ENCODE measurements at regions not wholly inside any gene's neighbourhood (a gene's known extent, or its start where the extent isn't known, plus 50 kb on each side); places are given as distances from the start of the nearest gene placed in this dataset.
"Not testable (repeated sequence)": the region's sequence is repeated elsewhere in the genome, so short reads cannot be mapped to it uniquely, and the experiment has no call there.

DNA sequence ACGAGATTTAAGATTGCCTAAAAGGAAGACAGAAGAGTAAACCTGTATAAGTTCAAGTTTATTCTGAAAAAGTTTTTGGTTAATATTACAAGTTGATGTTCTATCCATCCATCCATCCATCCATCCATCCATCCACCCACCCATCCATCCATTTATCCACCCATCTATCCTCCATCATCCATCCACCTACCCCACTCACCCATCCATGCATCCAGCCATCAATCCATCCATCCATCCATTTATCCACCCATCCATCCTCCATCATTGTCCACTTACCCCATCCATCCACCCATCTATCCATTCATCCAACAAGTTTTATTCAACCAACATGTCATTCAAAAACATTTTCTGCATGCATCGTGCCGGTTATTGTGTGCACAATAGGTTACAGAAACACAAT, 89.3 kb downstream of the ZBTB18 start:
- Mint-ChIP-seq H3K27ac (no peak overlapping the region), H3K9me3 (no peaks in the 10 kb centered on the region), H3K27me3 (no peaks in the 10 kb centered on the region), H3K4me3 (no peak overlapping the region), H3K36me3 (ENCODE audit: low read depth) (no peaks in the 10 kb centered on the region), H3K4me1 (peaks cover 11% of the 10 kb centered on the region)
- no peak for DNase-seq
- POLR2A ChIA-PET: no interaction called here
- CTCF ChIA-PET: no interaction called here

DNA sequence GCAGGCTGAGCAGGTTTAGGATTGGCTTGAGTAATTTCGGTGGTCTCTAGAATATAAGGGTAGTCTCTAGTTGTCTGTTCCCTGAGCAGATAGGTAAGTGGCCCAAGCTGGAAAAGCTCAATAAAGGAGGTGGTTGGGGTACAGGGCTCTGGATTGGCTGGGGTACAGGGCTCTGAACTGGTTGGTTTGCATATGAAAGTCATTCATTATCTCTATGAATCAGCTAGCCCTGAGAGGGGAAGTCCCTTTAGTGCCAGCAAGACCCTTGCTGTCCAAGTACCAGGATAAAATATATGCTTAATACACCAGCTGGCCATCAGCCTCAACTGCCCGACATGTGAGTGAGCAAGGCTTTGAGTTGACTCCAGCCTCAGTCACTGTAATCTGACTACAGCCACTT, 93.0 kb downstream of the ZBTB18 start:
- Mint-ChIP-seq H3K4me3 (no peak overlapping the region), H3K9me3 (no peaks in the 10 kb centered on the region), H3K36me3 (ENCODE audit: low read depth) (no peaks in the 10 kb centered on the region), H3K27me3 (no peaks in the 10 kb centered on the region), H3K4me1 (no peaks in the 10 kb centered on the region), H3K27ac (no peak overlapping the region)
- ChIA-PET CTCF (no interaction called here), POLR2A (no interaction called here)
- no peak for DNase-seq

DNA sequence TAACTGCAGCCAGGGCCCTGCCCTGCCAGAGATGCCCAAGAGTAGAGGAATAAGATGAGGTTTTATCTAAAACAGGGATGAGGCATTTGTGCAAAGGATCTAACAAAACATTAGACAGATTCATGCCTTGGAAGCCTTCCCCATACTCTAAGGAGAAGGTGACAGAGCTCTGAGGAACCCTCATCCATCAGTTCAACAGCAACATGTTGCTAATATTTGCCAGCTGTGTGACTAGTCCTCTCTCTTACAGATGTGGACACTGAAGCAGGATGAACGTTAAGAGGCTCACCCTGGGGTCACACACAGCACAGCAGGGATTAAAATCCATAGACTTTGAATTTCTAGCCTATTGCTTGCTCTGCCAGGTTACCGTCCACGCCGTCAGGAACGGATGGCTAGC, 99.0 kb downstream of the ZBTB18 start:
- Mint-ChIP-seq H3K36me3 (ENCODE audit: low read depth) (no peaks in the 10 kb centered on the region), H3K4me1 (no peaks in the 10 kb centered on the region), H3K9me3 (no peaks in the 10 kb centered on the region), H3K27me3 (peaks cover 4% of the 10 kb centered on the region), H3K27ac (no peak overlapping the region), H3K4me3 (no peak overlapping the region)
- ChIA-PET CTCF (no interaction called here), POLR2A (no interaction called here)
- no peak for DNase-seq

DNA sequence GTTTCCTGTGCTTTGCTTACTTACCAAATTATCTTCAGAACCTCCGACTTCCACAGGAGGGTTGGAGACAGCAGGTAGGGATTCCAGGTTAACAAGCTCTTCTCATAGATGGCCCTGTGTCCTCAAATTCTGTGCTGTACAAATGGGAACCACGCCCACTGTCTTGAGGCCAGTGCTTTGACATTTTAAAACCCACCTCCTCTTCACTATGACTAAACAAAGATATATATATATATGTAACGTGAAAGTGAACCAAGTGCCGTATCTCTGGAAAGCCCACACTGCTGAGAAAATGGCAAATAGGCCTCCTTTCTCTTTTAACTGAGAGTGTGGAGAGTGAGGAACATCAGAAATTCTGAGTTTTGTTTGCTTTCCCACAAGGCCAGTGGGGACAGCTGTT, 99.6 kb downstream of the ZBTB18 start:
- Mint-ChIP-seq H3K27me3 (peaks cover 4% of the 10 kb centered on the region), H3K27ac (no peak overlapping the region), H3K4me1 (no peaks in the 10 kb centered on the region), H3K36me3 (ENCODE audit: low read depth) (no peaks in the 10 kb centered on the region), H3K9me3 (no peaks in the 10 kb centered on the region), H3K4me3 (no peak overlapping the region)
- ChIA-PET POLR2A (no interaction called here), CTCF (no interaction called here)
- DNase-seq: no peak

DNA sequence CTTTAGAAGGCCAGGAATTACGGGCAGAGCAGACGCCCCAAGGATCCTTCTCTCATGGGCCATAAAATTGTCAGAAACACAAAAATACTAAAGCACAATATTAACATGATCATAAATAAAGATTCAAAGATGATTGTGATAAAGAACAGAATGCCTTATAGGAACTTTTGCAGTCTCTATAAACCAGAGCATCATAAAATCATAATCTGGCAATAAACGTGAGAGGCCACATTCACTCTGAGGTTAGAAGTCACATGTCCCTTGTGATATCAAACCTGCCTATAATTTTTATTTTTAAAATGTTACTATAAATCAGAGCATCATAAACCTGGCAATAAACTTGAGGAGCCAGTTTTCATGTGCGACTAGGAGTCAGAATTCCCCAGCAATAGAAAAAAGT, 100.5 kb downstream of the ZBTB18 start:
- H3K4me3 Mint-ChIP-seq: no peak overlapping the region

DNA sequence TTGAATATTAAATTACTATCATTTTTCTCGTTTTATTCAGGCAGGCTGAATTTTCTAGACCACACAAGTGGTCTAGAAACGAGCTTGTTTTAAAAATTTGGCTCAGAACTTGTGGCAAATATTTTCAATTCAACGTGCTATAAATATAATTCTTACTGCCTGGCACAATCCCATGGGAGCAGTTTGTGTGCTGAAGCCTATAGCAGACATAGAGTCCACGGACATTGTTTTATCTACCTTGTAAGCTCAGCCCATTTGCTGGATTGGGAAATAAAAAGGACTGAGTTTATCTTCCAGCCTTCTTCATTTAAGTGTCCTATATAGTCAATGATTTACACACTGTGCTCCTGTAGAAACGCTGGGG, 103.4 kb downstream of the ZBTB18 start:
- H3K36me3 Mint-ChIP-seq (ENCODE audit: low read depth): no peaks in the 10 kb centered on the region
- peaks cover 4% of the 10 kb centered on the region for H3K27me3 Mint-ChIP-seq
- no peak overlapping the region for H3K27ac Mint-ChIP-seq
- no peak for DNase-seq
- no peak overlapping the region for H3K4me3 Mint-ChIP-seq
- H3K9me3 Mint-ChIP-seq: no peaks in the 10 kb centered on the region
- H3K4me1 Mint-ChIP-seq: no peaks in the 10 kb centered on the region
- ChIA-PET POLR2A (no interaction called here), CTCF (no interaction called here)

More for the DNA sequence above, 100.5 kb downstream of the ZBTB18 start:
- H3K9me3 Mint-ChIP-seq: no peaks in the 10 kb centered on the region
- no peaks in the 10 kb centered on the region for H3K36me3 Mint-ChIP-seq (ENCODE audit: low read depth)
- ChIA-PET POLR2A (no interaction called here), CTCF (no interaction called here)
- no peak for DNase-seq
- no peaks in the 10 kb centered on the region for H3K4me1 Mint-ChIP-seq
- peaks cover 4% of the 10 kb centered on the region for H3K27me3 Mint-ChIP-seq
- H3K27ac Mint-ChIP-seq: no peak overlapping the region

DNA sequence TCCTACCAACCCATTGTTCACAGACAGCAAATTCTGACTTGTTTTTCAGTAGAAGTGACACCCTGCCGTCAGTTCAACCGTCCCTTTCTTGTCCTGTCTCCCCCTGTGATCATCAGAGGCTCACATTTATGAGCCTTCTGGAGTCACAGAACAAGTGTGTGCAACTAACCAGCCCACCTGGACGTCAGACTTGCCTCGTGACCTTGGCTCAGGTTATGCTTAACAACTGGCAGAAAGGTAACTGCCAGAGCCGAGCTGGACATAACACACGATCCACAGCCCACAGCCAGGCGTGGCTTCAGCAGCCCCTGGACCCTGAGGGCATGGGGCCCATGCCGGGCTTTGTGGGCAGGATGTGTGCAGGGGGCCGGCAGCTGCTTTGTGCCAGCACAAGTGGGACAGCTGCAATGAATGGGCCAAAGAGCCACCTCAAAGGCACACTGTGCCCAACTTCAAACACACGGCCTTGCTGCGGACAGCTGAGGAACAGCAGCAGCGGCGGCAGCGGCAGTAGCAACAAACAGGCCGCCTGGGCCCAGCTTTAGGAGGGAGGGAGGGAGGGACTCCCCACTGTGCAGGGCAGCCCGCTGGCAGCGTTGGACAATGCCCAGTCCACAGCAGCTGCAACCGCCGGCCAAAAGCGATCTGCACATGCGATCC, 103.9 kb downstream of the ZBTB18 start:
- ChIA-PET CTCF (no interaction called here), POLR2A (no interaction called here)
- H3K9me3 Mint-ChIP-seq: no peaks in the 10 kb centered on the region
- peaks cover 4% of the 10 kb centered on the region for H3K27me3 Mint-ChIP-seq
- DNase-seq: no peak
- no peak overlapping the region for H3K27ac Mint-ChIP-seq
- no peak overlapping the region for H3K4me3 Mint-ChIP-seq
- H3K4me1 Mint-ChIP-seq: no peaks in the 10 kb centered on the region
- no peaks in the 10 kb centered on the region for H3K36me3 Mint-ChIP-seq (ENCODE audit: low read depth)

DNA sequence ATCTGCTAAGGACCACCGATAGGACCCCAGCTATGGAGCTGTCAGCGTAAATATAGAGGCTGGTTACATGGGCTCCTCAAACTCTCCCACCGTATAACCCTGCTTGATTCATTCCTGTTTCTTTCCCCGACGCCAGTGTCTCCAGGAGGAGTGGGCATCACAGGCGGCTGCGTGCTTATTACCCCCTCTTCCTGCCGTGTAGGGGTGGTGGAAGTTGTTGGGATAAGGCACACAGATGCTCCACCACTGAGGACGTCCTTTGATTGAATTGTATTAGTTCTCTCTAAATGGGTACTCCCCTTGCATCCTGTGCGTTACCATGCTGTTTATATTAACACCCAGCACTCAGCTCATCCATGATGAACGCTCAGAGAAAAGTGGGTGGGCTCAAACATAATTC, 104.6 kb downstream of the ZBTB18 start:
- CTCF ChIA-PET: no interaction called here
- H3K9me3 Mint-ChIP-seq: no peaks in the 10 kb centered on the region
- H3K36me3 Mint-ChIP-seq (ENCODE audit: low read depth): no peaks in the 10 kb centered on the region
- no peak overlapping the region for H3K4me3 Mint-ChIP-seq
- H3K27ac Mint-ChIP-seq: no peak overlapping the region
- no peak for DNase-seq
- H3K27me3 Mint-ChIP-seq: peaks cover 4% of the 10 kb centered on the region
- POLR2A ChIA-PET: no interaction called here
- H3K4me1 Mint-ChIP-seq: no peaks in the 10 kb centered on the region

DNA sequence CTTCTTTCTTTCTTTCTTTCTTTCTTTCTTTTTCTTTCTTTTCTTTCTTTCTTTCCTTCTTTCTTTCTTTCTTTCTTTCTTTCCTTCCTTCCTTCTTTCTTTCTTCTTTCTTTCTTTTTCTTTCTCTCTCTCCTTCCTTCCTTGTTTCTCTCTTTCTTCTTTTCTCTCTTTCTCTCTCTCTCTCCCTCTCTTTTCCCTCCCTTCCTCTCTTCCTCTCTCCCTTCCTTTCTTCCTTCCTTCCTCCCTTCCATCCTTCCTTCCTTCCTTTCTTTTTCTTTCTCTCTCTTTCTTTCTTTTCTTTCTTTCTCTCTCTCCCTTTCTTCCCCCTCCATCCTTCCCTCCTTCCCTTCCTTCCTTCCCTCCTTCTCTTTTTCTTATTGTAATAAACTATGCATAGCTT, 105.5 kb downstream of the ZBTB18 start:
- DNase-seq; H3K36me3 Mint-ChIP-seq (ENCODE audit: low read depth); H3K27ac Mint-ChIP-seq; H3K4me1 Mint-ChIP-seq; H3K9me3 Mint-ChIP-seq; H3K27me3 Mint-ChIP-seq; H3K4me3 Mint-ChIP-seq; POLR2A ChIA-PET: not testable (repeated sequence)
- CTCF ChIA-PET: interaction anchor here (0.7 kb wide), 1 partner anchor 101 kb away, joined by 3 read pairs; no protein-coding TSS in a partner anchor

DNA sequence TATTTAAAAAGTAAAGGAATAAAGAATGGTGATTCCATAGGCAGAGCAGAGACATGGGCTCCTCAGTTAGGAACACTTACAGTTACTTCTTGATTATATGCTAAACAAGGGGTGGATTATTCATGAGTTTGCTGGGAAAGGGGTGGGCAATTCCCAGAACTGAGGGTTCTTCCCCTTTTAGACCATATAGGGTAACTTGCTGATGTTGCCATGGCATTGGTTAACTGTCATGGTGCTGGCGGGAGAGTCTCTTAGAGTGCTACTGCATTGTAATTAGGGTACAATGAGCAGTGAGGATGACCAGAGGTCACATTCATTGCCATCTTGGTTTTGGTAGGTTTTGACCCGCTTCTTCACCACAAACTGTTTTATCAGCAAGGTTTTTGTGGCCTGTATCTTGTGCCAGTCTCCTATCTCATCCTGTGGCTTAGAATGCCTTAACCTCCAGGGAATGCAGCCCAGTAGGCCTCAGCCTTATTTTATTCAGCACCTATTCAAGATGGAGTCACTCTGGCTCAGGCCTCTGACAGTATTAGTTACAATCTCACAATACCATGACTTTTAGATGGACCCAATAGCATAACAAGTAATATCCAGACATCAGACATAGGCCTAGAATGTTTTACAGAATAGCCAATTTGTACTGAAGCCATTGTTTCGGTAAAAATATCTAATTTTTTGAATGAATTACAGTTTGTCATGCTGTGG, 106.8 kb downstream of the ZBTB18 start:
- Mint-ChIP-seq H3K27me3 (peaks cover 4% of the 10 kb centered on the region), H3K36me3 (ENCODE audit: low read depth) (no peaks in the 10 kb centered on the region), H3K4me3 (no peak overlapping the region), H3K9me3 (no peaks in the 10 kb centered on the region), H3K27ac (no peak overlapping the region), H3K4me1 (no peaks in the 10 kb centered on the region)
- ChIA-PET POLR2A (no interaction called here), CTCF (no interaction called here)
- DNase-seq: no peak

DNA sequence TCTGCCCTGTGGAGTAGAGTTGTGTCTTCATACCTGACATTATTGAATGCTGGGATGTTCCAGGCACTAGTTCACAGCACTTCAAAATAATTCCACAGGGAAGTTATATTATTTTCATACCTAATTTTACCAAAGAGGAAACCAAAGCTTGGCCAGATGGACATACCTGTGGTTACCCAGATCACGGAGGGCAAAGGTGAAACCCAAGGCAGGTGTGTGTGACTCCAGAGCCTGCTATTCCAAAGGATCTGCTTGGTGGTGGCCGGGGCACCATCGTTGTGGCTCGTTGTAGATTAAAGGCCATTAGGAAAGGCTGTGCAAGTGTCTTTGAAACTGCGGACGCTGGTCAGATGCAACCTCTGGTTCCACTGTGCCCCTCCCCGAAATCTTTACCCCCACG, 108.6 kb downstream of the ZBTB18 start:
- H3K27ac Mint-ChIP-seq: no peak overlapping the region
- CTCF ChIA-PET: interaction anchor here (0.6 kb wide), 1 partner anchor 1296 kb away, joined by 4 read pairs; no protein-coding TSS in a partner anchor
- no peaks in the 10 kb centered on the region for H3K4me1 Mint-ChIP-seq

DNA sequence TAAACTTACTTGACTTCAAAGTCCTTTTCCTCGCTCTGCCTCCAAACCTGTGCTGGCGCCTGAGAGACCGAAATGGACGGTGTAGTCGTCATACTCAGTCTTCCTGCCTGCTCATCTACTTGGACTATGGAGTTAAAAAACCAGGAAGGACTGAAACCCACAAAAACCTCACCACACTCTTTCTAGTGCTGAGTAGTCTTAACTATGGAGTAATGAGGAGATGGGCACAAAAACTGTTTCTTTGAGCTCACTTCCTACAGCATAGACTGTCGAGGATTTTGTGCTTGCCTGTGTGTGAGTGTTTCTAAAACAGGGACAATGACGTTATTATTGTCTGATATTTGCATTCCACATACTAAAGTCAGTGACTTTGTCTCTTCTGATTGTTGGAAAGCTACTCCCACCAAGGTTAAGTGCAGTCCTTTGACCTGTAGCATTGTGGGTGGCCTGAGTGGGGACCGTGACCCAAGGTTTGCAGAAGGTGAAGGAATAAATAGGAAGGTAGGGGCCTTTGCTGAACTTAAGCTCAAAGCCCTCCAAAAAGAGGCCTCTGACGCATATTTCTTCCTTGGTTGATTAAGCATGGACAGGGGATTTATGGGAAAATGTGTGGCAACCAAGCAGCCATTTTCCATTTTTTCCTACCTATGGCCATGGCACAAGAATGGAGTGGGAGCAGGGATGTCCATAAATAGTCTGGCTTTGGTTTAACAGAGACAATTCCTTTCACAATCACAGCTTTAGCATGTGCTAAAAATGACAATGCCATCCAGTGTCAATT, 109.6 kb downstream of the ZBTB18 start:
- H3K4me3 Mint-ChIP-seq: no peak overlapping the region
- POLR2A ChIA-PET: no interaction called here

More for the DNA sequence above, 108.6 kb downstream of the ZBTB18 start:
- Mint-ChIP-seq H3K4me3 (no peak overlapping the region), H3K36me3 (ENCODE audit: low read depth) (no peaks in the 10 kb centered on the region), H3K27me3 (no peaks in the 10 kb centered on the region), H3K9me3 (no peaks in the 10 kb centered on the region)
- no peak for DNase-seq
- POLR2A ChIA-PET: no interaction called here

DNA sequence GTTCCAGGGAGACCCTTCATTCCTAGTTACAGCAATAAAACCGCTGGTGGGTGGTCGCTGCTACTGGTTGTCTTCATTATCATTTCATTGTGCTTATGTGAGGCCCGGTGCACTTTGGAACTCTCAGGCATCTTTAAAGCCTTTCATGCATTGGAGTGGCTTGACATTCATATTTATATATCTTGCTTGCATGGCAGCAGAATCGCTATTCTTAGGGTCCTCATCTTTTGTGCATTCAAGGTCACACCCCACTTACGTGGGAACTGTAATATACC, 110.1 kb downstream of the ZBTB18 start:
- no peak for DNase-seq
- Mint-ChIP-seq H3K4me3 (no peak overlapping the region), H3K9me3 (no peaks in the 10 kb centered on the region), H3K36me3 (ENCODE audit: low read depth) (no peaks in the 10 kb centered on the region), H3K27ac (no peak overlapping the region), H3K27me3 (no peaks in the 10 kb centered on the region), H3K4me1 (no peaks in the 10 kb centered on the region)
- ChIA-PET CTCF (no interaction called here), POLR2A (no interaction called here)

More for the DNA sequence above, 109.6 kb downstream of the ZBTB18 start:
- no peaks in the 10 kb centered on the region for H3K4me1 Mint-ChIP-seq
- H3K27me3 Mint-ChIP-seq: no peaks in the 10 kb centered on the region
- CTCF ChIA-PET: interaction anchor here (0.5 to 0.6 kb wide), 2 partner anchors 1297 to 1780 kb away, joined by 3 to 4 read pairs; no protein-coding TSS in a partner anchor
- no peak overlapping the region for H3K27ac Mint-ChIP-seq
- no peaks in the 10 kb centered on the region for H3K9me3 Mint-ChIP-seq
- no peaks in the 10 kb centered on the region for H3K36me3 Mint-ChIP-seq (ENCODE audit: low read depth)
- no peak for DNase-seq
